Esophagus squamous epithelium (tissue), 4 donors: ENCODE measurements at regions not wholly inside any gene's neighbourhood (a gene's known extent, or its start where the extent isn't known, plus 50 kb on each side); places are given as distances from the start of the nearest gene placed in this dataset.

Source experiments
- CTCF ChIP-seq, 6 experiments: fragments of 450-650 bp in 4 of 6; fragments of 200-600 bp in 2 of 6; sonication (generic) in 2 of 6; IDR thresholded peaks; one replicate each; pipeline ENCODE4 v1.5.1; 2016 to 2019; ENCODE audit warnings: antibody characterized with exemption in 6 of 6, mild to moderate bottlenecking in 4 of 6, moderate library complexity in 4 of 6
- POLR2A ChIP-seq, 4 donors: fragments of 450-650 bp; IDR thresholded peaks; one replicate each; pipeline ENCODE4 v1.6.1; 2017; ENCODE audit warnings: antibody characterized with exemption in 4 of 4, mild to moderate bottlenecking in 4 of 4, moderate library complexity in 3 of 4

DNA sequence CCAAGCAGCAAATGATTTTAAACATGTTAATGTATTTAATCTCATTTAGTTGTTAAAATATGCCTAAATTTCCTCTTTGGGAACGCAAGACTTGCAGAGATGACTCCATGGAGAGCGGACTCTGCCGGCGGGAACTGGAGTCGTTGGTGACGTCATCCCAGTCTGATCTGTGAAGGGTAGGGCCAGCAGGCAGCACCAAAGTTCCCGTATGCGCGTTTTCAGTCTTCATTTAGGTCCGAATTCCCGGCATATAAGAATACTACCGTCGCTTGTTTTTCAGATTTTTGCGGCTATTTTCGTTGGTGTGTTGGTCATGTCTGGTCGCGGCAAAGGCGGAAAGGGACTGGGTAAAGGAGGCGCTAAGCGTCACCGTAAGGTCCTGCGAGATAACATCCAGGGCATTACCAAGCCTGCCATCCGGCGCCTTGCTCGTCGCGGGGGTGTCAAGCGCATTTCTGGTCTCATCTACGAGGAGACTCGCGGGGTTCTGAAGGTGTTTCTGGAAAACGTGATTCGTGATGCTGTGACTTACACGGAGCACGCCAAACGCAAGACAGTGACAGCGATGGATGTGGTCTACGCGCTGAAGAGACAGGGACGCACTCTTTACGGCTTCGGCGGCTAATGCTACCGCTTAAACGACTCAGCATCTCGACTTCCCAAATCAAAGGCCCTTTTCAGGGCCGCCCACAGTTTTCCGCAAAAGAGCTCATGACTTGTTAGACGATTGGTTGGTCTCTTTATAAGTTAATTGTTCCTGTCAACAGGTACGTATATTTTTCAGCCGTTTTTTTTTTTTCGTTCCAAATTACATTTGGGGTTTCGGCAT is 117.3 kb downstream of the HFE start:
- peak in 5 of 6 experiments; percentile 18 to 38 (median 23) for TF ChIP-seq CTCF (IDR thresholded peaks at IDR 0.05)
- TF ChIP-seq POLR2A (IDR thresholded peaks at IDR 0.05): peak in 3 of 4 donors; percentile 31 to 98 (median 92)
